GM18505 (cell line): ENCODE measurements at regions not wholly inside any gene's neighbourhood (a gene's known extent, or its start where the extent isn't known, plus 50 kb on each side); places are given as distances from the start of the nearest gene placed in this dataset.
"Not testable (repeated sequence)": the region's sequence is repeated elsewhere in the genome, so short reads cannot be mapped to it uniquely, and the experiment has no call there.

Experiments
- ATAC-seq: cut with Tn5 transposase; IDR thresholded peaks from one replicate; pipeline ENCODE4 v1.9.1; 2021; ENCODE audit not compliant: unreplicated experiment
- POLR2A ChIP-seq: IDR thresholded peaks from 4 replicates; pipeline ENCODE4 v1.6.1; 2011; ENCODE audit warnings: borderline replicate concordance; ENCODE audit not compliant: insufficient read depth, insufficient read length; ENCODE audit errors: extremely low read depth

- no peak for ATAC-seq
- TF ChIP-seq POLR2A = no peak
These were observed 51.0 kb downstream of the FHIP2A start for GRCh38 chr10:114872519-114873087.

- ATAC-seq = peak; percentile 41
- no peak for TF ChIP-seq POLR2A
These were observed 53.3 kb downstream of the FHIP2A start for GRCh38 chr10:114874827-114875411.

GRCh38 chr10:114875590-114876081, 54.1 kb downstream of the FHIP2A start:
- not testable (repeated sequence) for ATAC-seq

GRCh38 chr10:114876169-114876568, 54.6 kb downstream of the FHIP2A start:
- ATAC-seq = no peak
- TF ChIP-seq POLR2A = no peak

GRCh38 chr10:114876602-114877300, 55.2 kb downstream of the FHIP2A start:
- TF ChIP-seq POLR2A = no peak
- peak; percentile 78 for ATAC-seq

GRCh38 chr10:114877301-114877644, 55.7 kb downstream of the FHIP2A start:
- no peak for TF ChIP-seq POLR2A
- no peak for ATAC-seq

GRCh38 chr10:114879093-114879492, 57.5 kb downstream of the FHIP2A start:
- TF ChIP-seq POLR2A = no peak
- ATAC-seq = no peak

- TF ChIP-seq POLR2A = no peak
- peak; percentile 60 for ATAC-seq
These were observed 58.1 kb downstream of the FHIP2A start for GRCh38 chr10:114879541-114880158.

- no peak for TF ChIP-seq POLR2A
- ATAC-seq = no peak
These were observed 56.6 kb upstream of the TRUB1 start for GRCh38 chr10:114881417-114881816.

GRCh38 chr10:114881901-114882300, 56.1 kb upstream of the TRUB1 start:
- ATAC-seq = no peak
- TF ChIP-seq POLR2A = no peak

GRCh38 chr10:114885443-114885842, 52.6 kb upstream of the TRUB1 start:
- no peak for TF ChIP-seq POLR2A
- no peak for ATAC-seq
